Upper lobe of right lung (tissue), 1 donor: ENCODE measurements at regions not wholly inside any gene's neighbourhood (a gene's known extent, or its start where the extent isn't known, plus 50 kb on each side); places are given as distances from the start of the nearest gene placed in this dataset.

Experiments used
- ATAC-seq: fragments of 200-7000 bp; cut with Tn5 transposase; one replicate; pipeline ENCODE4 v1.9.1; 2020; ENCODE audit warnings: mild to moderate bottlenecking, moderate library complexity
- DNase-seq: peaks from one replicate; pipeline ENCODE4 v3.0.0-alpha.2; 2020
- H3K27ac ChIP-seq: fragments of 200-600 bp; one replicate; pipeline ENCODE4 v1.8.0; 2022
- H3K27me3 ChIP-seq: fragments of 200-600 bp; one replicate; pipeline ENCODE4 v1.8.0; 2022; ENCODE audit warnings: mild to moderate bottlenecking
- H3K36me3 ChIP-seq: fragments of 200-600 bp; one replicate; pipeline ENCODE4 v1.8.0; 2022
- H3K4me1 ChIP-seq: fragments of 200-600 bp; one replicate; pipeline ENCODE4 v1.8.0; 2022
- H3K4me3 ChIP-seq: fragments of 200-600 bp; one replicate; pipeline ENCODE4 v1.8.0; 2022; ENCODE audit warnings: mild to moderate bottlenecking
- H3K9me3 ChIP-seq: fragments of 200-600 bp; one replicate; pipeline ENCODE4 v1.8.0; 2022
- intact Hi-C: fragments of 100-400 bp; cut with DNase I; formaldehyde crosslinking; loops from one replicate; pipeline ENCODE4 v1.11.0; 2022
- TF ChIP-seq, protein P1 (sequence below): fragments of 200-600 bp; IDR thresholded peaks from one replicate; pipeline ENCODE4 v1.8.0; 2022; ENCODE audit warnings: antibody characterized with exemption
- donor health status: DM: no; HTN: yes; CAD: no; lungs with severe emphysema.

DNA sequence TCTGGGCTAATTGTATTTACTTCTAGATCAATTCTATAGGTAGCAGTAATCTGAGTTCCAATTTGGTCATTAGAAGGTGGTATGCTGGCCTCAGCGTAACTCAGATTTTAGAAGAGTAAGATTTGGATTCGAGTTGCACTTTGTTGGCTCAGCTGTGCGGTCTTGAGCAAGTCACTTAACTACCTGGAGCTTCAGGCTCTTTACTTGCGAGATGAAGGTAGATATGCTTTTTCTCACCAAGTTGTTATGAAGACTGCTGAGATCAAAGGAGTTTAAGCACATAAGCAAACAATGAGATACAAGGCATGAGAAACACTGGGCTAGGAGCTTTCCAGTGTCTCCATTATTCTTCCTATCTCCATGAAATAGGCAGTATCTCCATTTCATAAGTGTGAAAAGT lies 133.8 kb upstream of the RANBP3L start:
- no peak overlapping the region for H3K4me3 ChIP-seq
- DNase-seq (no peak), ATAC-seq (no peak)
- no peaks in the 10 kb centered on the region for H3K36me3 ChIP-seq
- TF ChIP-seq, protein P1, sequence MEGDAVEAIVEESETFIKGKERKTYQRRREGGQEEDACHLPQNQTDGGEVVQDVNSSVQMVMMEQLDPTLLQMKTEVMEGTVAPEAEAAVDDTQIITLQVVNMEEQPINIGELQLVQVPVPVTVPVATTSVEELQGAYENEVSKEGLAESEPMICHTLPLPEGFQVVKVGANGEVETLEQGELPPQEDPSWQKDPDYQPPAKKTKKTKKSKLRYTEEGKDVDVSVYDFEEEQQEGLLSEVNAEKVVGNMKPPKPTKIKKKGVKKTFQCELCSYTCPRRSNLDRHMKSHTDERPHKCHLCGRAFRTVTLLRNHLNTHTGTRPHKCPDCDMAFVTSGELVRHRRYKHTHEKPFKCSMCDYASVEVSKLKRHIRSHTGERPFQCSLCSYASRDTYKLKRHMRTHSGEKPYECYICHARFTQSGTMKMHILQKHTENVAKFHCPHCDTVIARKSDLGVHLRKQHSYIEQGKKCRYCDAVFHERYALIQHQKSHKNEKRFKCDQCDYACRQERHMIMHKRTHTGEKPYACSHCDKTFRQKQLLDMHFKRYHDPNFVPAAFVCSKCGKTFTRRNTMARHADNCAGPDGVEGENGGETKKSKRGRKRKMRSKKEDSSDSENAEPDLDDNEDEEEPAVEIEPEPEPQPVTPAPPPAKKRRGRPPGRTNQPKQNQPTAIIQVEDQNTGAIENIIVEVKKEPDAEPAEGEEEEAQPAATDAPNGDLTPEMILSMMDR, result no peak
- H3K9me3 ChIP-seq, result no peaks in the 10 kb centered on the region
- H3K27ac ChIP-seq, result no peak overlapping the region
- H3K27me3 ChIP-seq, result no peaks in the 10 kb centered on the region
- intact Hi-C loops, result no loop called here
- H3K4me1 ChIP-seq, result no peaks in the 10 kb centered on the region

DNA sequence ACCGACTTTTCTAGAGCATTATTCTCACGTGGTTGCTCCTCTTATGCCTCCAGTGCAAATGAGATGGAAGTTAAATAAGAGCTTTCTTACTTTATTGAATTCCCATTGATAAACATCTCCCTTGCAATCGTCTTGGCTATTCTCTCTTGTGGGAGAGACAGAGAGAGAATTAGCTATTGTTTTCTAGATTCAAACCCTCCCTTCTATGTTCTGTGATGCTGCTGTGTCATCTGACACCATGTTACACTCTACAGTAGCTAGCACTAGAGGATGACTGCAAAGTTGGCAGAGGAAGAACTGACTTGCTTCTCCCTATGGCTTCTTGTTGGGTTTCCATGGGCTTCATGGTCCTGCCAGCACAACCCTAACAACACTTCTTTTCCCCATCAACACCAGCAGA lies 134.6 kb upstream of the RANBP3L start:
- DNase-seq, result no peak
- no peak overlapping the region for H3K4me3 ChIP-seq
- H3K9me3 ChIP-seq, result no peaks in the 10 kb centered on the region
- no peaks in the 10 kb centered on the region for H3K36me3 ChIP-seq
- H3K4me1 ChIP-seq, result no peaks in the 10 kb centered on the region
- H3K27me3 ChIP-seq, result no peaks in the 10 kb centered on the region
- H3K27ac ChIP-seq, result no peak overlapping the region
- no peak for ATAC-seq
- TF ChIP-seq, protein P1, result no peak
- intact Hi-C loops, result no loop called here

DNA sequence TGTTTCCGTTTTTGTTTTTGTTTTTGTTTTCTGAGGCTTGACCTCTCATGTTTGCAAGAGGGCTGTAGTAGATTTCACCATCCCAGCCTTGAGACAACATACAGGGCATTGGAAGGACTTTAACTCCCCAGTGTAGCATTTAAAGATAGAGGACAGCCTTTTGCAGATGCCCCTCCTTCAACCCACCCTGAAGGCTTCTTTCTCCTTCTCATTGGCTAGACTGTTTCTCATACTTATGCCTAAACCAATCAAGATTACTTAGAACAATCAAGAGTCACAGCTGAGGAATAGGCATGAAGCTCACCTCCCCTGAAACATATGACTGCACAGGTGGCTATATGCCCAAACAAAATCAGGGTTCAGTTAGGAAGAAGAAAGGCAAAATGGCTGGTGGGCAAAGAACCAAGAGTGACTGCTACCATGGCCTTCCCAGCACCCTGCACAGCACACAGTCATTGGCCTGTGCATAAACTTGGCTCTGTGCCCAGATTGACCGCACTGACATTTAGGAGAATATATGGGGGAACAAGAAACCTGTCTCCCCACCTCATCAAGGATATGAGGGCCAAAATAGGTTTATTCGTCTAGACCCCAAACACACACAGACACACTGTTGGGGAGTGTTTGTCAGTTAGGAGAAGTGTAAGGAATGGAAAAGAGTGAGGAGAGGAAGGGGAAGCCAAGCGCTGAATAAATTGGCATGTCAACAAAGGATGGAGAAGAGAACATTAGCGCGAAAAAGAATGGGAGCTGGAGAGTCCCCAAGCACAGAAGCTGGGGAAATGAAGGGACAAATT lies 137.3 kb upstream of the RANBP3L start:
- intact Hi-C loops, result no loop called here
- TF ChIP-seq, protein P1, result no peak
- no peaks in the 10 kb centered on the region for H3K27me3 ChIP-seq
- ATAC-seq, result no peak
- H3K36me3 ChIP-seq, result no peaks in the 10 kb centered on the region
- no peak overlapping the region for H3K4me3 ChIP-seq
- no peak for DNase-seq
- no peaks in the 10 kb centered on the region for H3K9me3 ChIP-seq
- H3K27ac ChIP-seq, result no peak overlapping the region
- H3K4me1 ChIP-seq, result no peaks in the 10 kb centered on the region

DNA sequence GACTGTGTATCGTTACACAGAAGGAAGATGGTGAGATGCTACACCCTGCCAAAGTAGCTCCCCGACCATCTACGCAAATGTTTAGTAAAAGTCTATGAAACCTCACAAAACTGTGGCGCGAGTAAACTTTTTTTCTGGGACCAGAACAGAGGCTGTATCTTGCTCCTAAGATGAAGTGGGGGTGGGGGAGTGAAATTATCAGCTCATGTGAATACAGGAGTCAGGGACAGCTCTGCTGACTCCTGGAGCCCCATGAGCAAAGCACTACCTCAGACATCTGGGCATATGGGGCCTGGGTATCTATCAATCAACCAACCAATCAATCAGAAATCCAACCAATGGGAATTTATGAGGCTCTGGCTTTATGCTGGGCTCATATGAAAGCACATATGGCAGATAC lies 138.6 kb upstream of the RANBP3L start:
- DNase-seq (no peak), ATAC-seq (no peak)
- Histone ChIP-seq H3K27ac (no peak overlapping the region), H3K27me3 (no peaks in the 10 kb centered on the region), H3K4me1 (peaks cover 5% of the 10 kb centered on the region), H3K9me3 (no peaks in the 10 kb centered on the region), H3K4me3 (no peak overlapping the region), H3K36me3 (no peaks in the 10 kb centered on the region)
- intact Hi-C loops, result no loop called here
- TF ChIP-seq, protein P1, result no peak

DNA sequence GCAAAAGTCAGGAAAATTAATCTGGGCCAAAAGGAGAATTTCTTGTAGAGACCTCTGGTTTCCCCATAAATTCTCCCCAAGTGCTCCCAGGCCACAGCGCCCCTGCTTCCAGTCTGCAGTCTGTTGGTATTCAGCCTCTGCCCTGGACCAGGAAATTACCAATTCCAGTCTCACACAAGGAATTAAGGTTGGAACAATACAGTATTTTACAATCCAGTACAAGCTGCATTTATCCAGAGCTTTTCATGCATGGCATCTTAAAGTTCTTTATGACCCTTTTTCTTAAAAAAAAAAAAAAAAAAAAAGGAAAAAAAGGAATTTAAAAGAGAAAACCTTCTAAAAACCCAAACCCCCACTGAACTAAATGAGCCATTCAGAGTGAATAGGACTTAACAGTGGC lies 139.6 kb upstream of the RANBP3L start:
- intact Hi-C loops, result no loop called here
- H3K36me3 ChIP-seq, result no peaks in the 10 kb centered on the region
- DNase-seq (no peak), ATAC-seq (no peak)
- no peaks in the 10 kb centered on the region for H3K9me3 ChIP-seq
- no peaks in the 10 kb centered on the region for H3K27me3 ChIP-seq
- TF ChIP-seq, protein P1, result no peak
- no peak overlapping the region for H3K27ac ChIP-seq
- H3K4me3 ChIP-seq, result no peak overlapping the region
- H3K4me1 ChIP-seq, result peaks cover 5% of the 10 kb centered on the region
